ENCODE measurements at regions not wholly inside any gene's neighbourhood (a gene's known extent, or its start where the extent isn't known, plus 50 kb on each side); places are given as distances from the start of the nearest gene placed in this dataset.

- Histone ChIP-seq H3K27me3 (replicated peaks; ENCODE audit: insufficient read depth) (no peaks in the 10 kb centered on the region), H3K4me3 (no peak overlapping the region), H3K4me1 (replicated peaks) (no peaks in the 10 kb centered on the region), H3K36me3 (no peaks in the 10 kb centered on the region), H3K9me3 (no peaks in the 10 kb centered on the region), H3K27ac (no peak overlapping the region)
- no peak for TF ChIP-seq POLR2AphosphoS5 (IDR thresholded peaks at IDR 0.05)
- no peak for TF ChIP-seq POLR2A (IDR thresholded peaks at IDR 0.05)
- no peak for TF ChIP-seq CTCF (IDR thresholded peaks at IDR 0.05)
- 91% methylated on average over 2 of the region's 2 CpGs for WGBS
- intact Hi-C loops (cut with DNase I), result no loop called here
- no peak for DNase-seq (ENCODE audit: low spot score)
Observed at GRCh38 chr11:104657083-104657482, 241.2 kb downstream of the CASP12 start.

GRCh38 chr11:104655066-104655465 lies 243.2 kb downstream of the CASP12 start:
- H3K4me3 ChIP-seq, result no peak overlapping the region
- H3K9me3 ChIP-seq, result no peaks in the 10 kb centered on the region
- H3K27me3 ChIP-seq (replicated peaks; ENCODE audit: insufficient read depth), result no peaks in the 10 kb centered on the region
- TF ChIP-seq POLR2A (IDR thresholded peaks at IDR 0.05) (no peak), POLR2AphosphoS5 (IDR thresholded peaks at IDR 0.05) (no peak), CTCF (IDR thresholded peaks at IDR 0.05) (no peak)
- no peaks in the 10 kb centered on the region for H3K36me3 ChIP-seq
- no peaks in the 10 kb centered on the region for H3K4me1 ChIP-seq (replicated peaks)
- DNase-seq (ENCODE audit: low spot score), result no peak
- no peak overlapping the region for H3K27ac ChIP-seq
- intact Hi-C loops (cut with DNase I), result no loop called here

GRCh38 chr11:104654181-104654813 lies 244.0 kb downstream of the CASP12 start:
- Histone ChIP-seq H3K4me3 (no peak overlapping the region), H3K27ac (no peak overlapping the region), H3K27me3 (replicated peaks; ENCODE audit: insufficient read depth) (no peaks in the 10 kb centered on the region), H3K36me3 (no peaks in the 10 kb centered on the region), H3K9me3 (no peaks in the 10 kb centered on the region), H3K4me1 (replicated peaks) (no peaks in the 10 kb centered on the region)
- intact Hi-C loops (cut with DNase I), result no loop called here
- WGBS, result 94% methylated on average over 1 of the region's 1 CpG
- TF ChIP-seq POLR2A (IDR thresholded peaks at IDR 0.05) (no peak), POLR2AphosphoS5 (IDR thresholded peaks at IDR 0.05) (no peak), CTCF (IDR thresholded peaks at IDR 0.05) (no peak)
- no peak for DNase-seq (ENCODE audit: low spot score)

- Histone ChIP-seq H3K4me1 (replicated peaks) (no peaks in the 10 kb centered on the region), H3K27me3 (replicated peaks; ENCODE audit: insufficient read depth) (no peaks in the 10 kb centered on the region), H3K36me3 (no peaks in the 10 kb centered on the region), H3K4me3 (no peak overlapping the region), H3K27ac (no peak overlapping the region), H3K9me3 (no peaks in the 10 kb centered on the region)
- TF ChIP-seq POLR2AphosphoS5 (IDR thresholded peaks at IDR 0.05) (no peak), CTCF (IDR thresholded peaks at IDR 0.05) (no peak), POLR2A (IDR thresholded peaks at IDR 0.05) (no peak)
- no peak for DNase-seq (ENCODE audit: low spot score)
- 20% methylated on average over 5 of the region's 5 CpGs for WGBS
- intact Hi-C loops (cut with DNase I), result no loop called here
Observed at GRCh38 chr11:104653407-104653806, 244.9 kb downstream of the CASP12 start.

- Histone ChIP-seq H3K36me3 (no peaks in the 10 kb centered on the region), H3K9me3 (no peaks in the 10 kb centered on the region)
- intact Hi-C loops (cut with DNase I), result no loop called here
Observed at GRCh38 chr11:104652996-104653395, 245.3 kb downstream of the CASP12 start.

More at GRCh38 chr11:104652996-104653395, 245.3 kb downstream of the CASP12 start:
- no peaks in the 10 kb centered on the region for H3K4me1 ChIP-seq (replicated peaks)
- no peak for DNase-seq (ENCODE audit: low spot score)
- no peaks in the 10 kb centered on the region for H3K27me3 ChIP-seq (replicated peaks; ENCODE audit: insufficient read depth)
- H3K27ac ChIP-seq, result no peak overlapping the region
- WGBS, result 33% methylated on average over 4 of the region's 4 CpGs
- no peak overlapping the region for H3K4me3 ChIP-seq
- TF ChIP-seq POLR2AphosphoS5 (IDR thresholded peaks at IDR 0.05) (no peak), POLR2A (IDR thresholded peaks at IDR 0.05) (no peak), CTCF (IDR thresholded peaks at IDR 0.05) (no peak)
